ENCODE measurements at regions not wholly inside any gene's neighbourhood (a gene's known extent, or its start where the extent isn't known, plus 50 kb on each side); places are given as distances from the start of the nearest gene placed in this dataset.

DNA sequence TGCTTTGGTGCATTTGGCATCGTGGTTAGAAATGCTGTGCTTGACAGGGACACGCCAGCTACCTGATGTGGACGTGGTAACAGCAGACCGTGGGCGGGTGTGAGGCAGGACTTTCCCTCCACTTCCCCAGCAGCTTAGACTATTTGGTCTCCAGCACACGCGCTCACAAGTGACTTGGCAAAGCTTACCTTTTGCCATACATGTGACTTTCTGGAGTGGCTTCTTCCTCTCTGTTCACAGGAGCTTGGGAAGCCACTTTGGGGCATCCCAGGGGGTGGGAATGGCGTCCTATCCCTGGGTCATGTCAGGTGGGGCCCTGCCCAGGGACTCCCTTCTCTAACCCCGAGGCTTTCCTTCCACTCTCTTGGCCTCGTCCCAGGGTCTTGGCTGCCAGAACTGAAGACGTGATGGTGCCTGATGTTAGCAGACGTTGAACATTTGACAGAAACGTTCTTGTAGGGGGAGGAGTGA lies 228.7 kb upstream of the KLF6 start:
- no peak for DNase-seq (ENCODE audit: low spot score in 2 of 2)
- no peaks in the 10 kb centered on the region for H3K9me3 ChIP-seq
- H3K27me3 ChIP-seq, result no peaks in the 10 kb centered on the region
- no peak overlapping the region for H3K27ac ChIP-seq
- TF ChIP-seq POLR2A (IDR thresholded peaks at IDR 0.05) (no peak), EP300 (IDR thresholded peaks at IDR 0.05) (no peak), POLR2AphosphoS5 (IDR thresholded peaks at IDR 0.05) (no peak)
- TF ChIP-seq, protein P1, sequence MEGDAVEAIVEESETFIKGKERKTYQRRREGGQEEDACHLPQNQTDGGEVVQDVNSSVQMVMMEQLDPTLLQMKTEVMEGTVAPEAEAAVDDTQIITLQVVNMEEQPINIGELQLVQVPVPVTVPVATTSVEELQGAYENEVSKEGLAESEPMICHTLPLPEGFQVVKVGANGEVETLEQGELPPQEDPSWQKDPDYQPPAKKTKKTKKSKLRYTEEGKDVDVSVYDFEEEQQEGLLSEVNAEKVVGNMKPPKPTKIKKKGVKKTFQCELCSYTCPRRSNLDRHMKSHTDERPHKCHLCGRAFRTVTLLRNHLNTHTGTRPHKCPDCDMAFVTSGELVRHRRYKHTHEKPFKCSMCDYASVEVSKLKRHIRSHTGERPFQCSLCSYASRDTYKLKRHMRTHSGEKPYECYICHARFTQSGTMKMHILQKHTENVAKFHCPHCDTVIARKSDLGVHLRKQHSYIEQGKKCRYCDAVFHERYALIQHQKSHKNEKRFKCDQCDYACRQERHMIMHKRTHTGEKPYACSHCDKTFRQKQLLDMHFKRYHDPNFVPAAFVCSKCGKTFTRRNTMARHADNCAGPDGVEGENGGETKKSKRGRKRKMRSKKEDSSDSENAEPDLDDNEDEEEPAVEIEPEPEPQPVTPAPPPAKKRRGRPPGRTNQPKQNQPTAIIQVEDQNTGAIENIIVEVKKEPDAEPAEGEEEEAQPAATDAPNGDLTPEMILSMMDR (IDR thresholded peaks at IDR 0.05), result no peak
- no peak overlapping the region for H3K4me3 ChIP-seq
- WGBS, result 31% methylated on average over 13 of the region's 13 CpGs
- H3K4me1 ChIP-seq, result peaks cover 4% of the 10 kb centered on the region
- H3K36me3 ChIP-seq, result no peaks in the 10 kb centered on the region

GRCh38 chr10:4012848-4013247 lies 227.8 kb upstream of the KLF6 start:
- TF ChIP-seq POLR2A (IDR thresholded peaks at IDR 0.05) (no peak), EP300 (IDR thresholded peaks at IDR 0.05) (no peak), POLR2AphosphoS5 (IDR thresholded peaks at IDR 0.05) (no peak)
- TF ChIP-seq, protein P1 (IDR thresholded peaks at IDR 0.05), result no peak
- DNase-seq (ENCODE audit: low spot score in 2 of 2), result no peak
- Histone ChIP-seq H3K4me3 (no peak overlapping the region), H3K4me1 (peaks cover 4% of the 10 kb centered on the region), H3K9me3 (no peaks in the 10 kb centered on the region), H3K27ac (no peak overlapping the region), H3K27me3 (no peaks in the 10 kb centered on the region), H3K36me3 (no peaks in the 10 kb centered on the region)
- WGBS, result 79% methylated on average over 2 of the region's 2 CpGs

DNA sequence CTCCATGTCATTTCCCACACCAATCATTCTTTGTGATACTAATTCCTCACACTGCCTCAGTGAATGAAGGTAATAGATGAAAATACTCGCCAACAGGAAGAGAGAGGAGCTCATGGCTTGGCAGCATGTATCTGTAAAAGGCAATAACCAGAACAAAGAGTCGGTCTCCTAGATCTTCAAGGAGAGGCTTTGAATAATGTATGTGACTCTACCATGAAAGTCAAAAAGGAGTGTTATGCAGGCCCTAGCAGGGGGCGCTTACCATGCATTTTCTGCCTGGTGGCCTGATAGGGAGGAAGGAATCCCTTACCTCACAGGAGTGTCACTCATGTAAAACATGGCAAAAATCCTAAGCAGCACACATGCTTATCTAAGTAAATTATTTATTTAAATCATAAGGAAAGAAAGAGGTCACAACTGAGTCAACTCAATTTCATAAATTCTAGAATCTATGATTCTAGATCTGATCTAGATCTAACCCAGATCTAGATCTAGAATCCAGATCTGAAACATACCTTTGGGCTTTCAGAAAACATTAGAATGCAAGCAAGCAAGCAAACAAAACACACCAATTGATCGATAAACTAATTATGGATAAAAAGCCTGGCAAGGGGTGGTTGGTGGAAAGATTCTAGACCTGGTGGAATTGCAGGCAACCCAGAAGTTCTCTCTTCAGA lies 226.3 kb upstream of the KLF6 start:
- no peaks in the 10 kb centered on the region for H3K36me3 ChIP-seq
- H3K9me3 ChIP-seq, result no peaks in the 10 kb centered on the region
- H3K27ac ChIP-seq, result no peak overlapping the region
- no peak for TF ChIP-seq EP300 (IDR thresholded peaks at IDR 0.05)
- no peak for TF ChIP-seq POLR2A (IDR thresholded peaks at IDR 0.05)
- TF ChIP-seq POLR2AphosphoS5 (IDR thresholded peaks at IDR 0.05), result no peak
- TF ChIP-seq, protein P1 (IDR thresholded peaks at IDR 0.05), result no peak
- peaks cover 4% of the 10 kb centered on the region for H3K4me1 ChIP-seq
- no peak for DNase-seq (ENCODE audit: low spot score in 2 of 2)
- no peak overlapping the region for H3K4me3 ChIP-seq
- H3K27me3 ChIP-seq, result no peaks in the 10 kb centered on the region
- WGBS, result 85% methylated on average over 4 of the region's 4 CpGs

- H3K27ac ChIP-seq, result no peak overlapping the region
- H3K4me3 ChIP-seq, result no peak overlapping the region
- peaks cover 4% of the 10 kb centered on the region for H3K4me1 ChIP-seq
- no peaks in the 10 kb centered on the region for H3K27me3 ChIP-seq
- no peak for DNase-seq (ENCODE audit: low spot score in 2 of 2)
- no peaks in the 10 kb centered on the region for H3K9me3 ChIP-seq
- TF ChIP-seq POLR2A (IDR thresholded peaks at IDR 0.05) (no peak), EP300 (IDR thresholded peaks at IDR 0.05) (no peak)
- no peaks in the 10 kb centered on the region for H3K36me3 ChIP-seq
- 95% methylated on average over 7 of the region's 7 CpGs for WGBS
These were observed 223.8 kb upstream of the KLF6 start for GRCh38 chr10:4008676-4009382.

GRCh38 chr10:4007771-4008170 lies 222.8 kb upstream of the KLF6 start:
- H3K36me3 ChIP-seq, result no peaks in the 10 kb centered on the region
- no peaks in the 10 kb centered on the region for H3K27me3 ChIP-seq
- no peaks in the 10 kb centered on the region for H3K9me3 ChIP-seq
- no peak for DNase-seq (ENCODE audit: low spot score in 2 of 2)
- TF ChIP-seq POLR2AphosphoS5 (IDR thresholded peaks at IDR 0.05) (no peak), POLR2A (IDR thresholded peaks at IDR 0.05) (no peak), EP300 (IDR thresholded peaks at IDR 0.05) (no peak)
- TF ChIP-seq, protein P1 (IDR thresholded peaks at IDR 0.05), result no peak
- no peak overlapping the region for H3K27ac ChIP-seq
- no peaks in the 10 kb centered on the region for H3K4me1 ChIP-seq
- WGBS, result 76% methylated on average over 4 of the region's 4 CpGs
- no peak overlapping the region for H3K4me3 ChIP-seq
